Uterus (tissue), 3 donors: ENCODE measurements at regions not wholly inside any gene's neighbourhood (a gene's known extent, or its start where the extent isn't known, plus 50 kb on each side); places are given as distances from the start of the nearest gene placed in this dataset.

Experiments used
- DNase-seq, 2 donors: peaks; one replicate each; pipeline ENCODE4 v3.0.0-alpha.2; 2019 to 2020
- H3K27ac ChIP-seq, 2 donors: fragments of 200-600 bp; sonication (generic); 1 replicate in 1 of 2; 2 replicates in 1 of 2; pipeline ENCODE4 v1.5.1; 2016 to 2018
- H3K27me3 ChIP-seq, 2 donors: fragments of 200-600 bp; sonication (generic); one replicate each; pipeline ENCODE4 v1.5.1; 2018 to 2019; ENCODE audit warnings: control low read depth in 1 of 2
- H3K36me3 ChIP-seq, 2 donors: fragments of 200-600 bp; sonication (generic); one replicate each; pipeline ENCODE4 v1.5.1; 2019; ENCODE audit warnings: control low read depth in 1 of 2
- H3K4me1 ChIP-seq, 2 donors: fragments of 200-600 bp; sonication (generic); one replicate each; pipeline ENCODE4 v1.5.1; 2018 to 2019; ENCODE audit warnings: control low read depth in 1 of 2
- H3K4me3 ChIP-seq, 2 donors: fragments of 200-600 bp; sonication (generic); 1 replicate in 1 of 2; 2 replicates in 1 of 2; pipeline ENCODE4 v1.5.1; 2018 to 2019; ENCODE audit warnings: mild to moderate bottlenecking in 1 of 2
- H3K9me3 ChIP-seq, 2 donors: fragments of 200-600 bp; sonication (generic); one replicate each; pipeline ENCODE4 v1.5.1; 2019; ENCODE audit warnings: control low read depth in 1 of 2
- POLR2A ChIP-seq, 2 donors: fragments of 450-650 bp; IDR thresholded peaks; one replicate each; pipeline ENCODE4 v1.6.1; 2016; ENCODE audit warnings: antibody characterized with exemption in 2 of 2, mild to moderate bottlenecking in 1 of 2, moderate library complexity in 1 of 2
- intact Hi-C: fragments of 100-400 bp; cut with DNase I; formaldehyde crosslinking; loops from one replicate; pipeline ENCODE4 v1.15.1; 2023; ENCODE audit warnings: low total_unique reads
- TF ChIP-seq, protein P1 (sequence below), 4 experiments: fragments of 200-600 bp in 2 of 4; fragments of 450-650 bp in 2 of 4; sonication (generic) in 2 of 4; IDR thresholded peaks; one replicate each; pipeline ENCODE4 v1.5.1; 2016 to 2019; ENCODE audit warnings: antibody characterized with exemption in 4 of 4, mild to moderate bottlenecking in 2 of 4, moderate library complexity in 1 of 4
- donor health status: DM: yes; HTN: yes; CAD: no.

DNA sequence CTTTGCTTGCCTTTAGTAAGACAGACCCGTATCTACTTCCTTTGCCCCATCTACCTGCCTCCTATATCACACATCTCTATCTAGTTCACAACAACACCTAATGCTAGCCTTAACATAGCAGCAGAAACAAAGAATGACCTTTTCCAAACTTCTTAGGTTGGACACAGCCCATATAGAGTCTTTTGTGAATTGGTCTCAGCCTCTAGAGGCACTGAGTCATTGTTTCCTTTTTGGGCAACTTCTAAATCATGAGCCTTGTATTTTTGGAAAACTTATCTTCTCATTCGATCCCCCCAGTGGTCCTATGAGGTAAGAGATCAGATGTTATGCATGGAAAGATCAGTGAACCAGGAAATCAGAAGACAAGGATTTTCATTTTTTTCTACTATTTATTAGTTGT lies 679.4 kb upstream of the USP24 start:
- no peak for TF ChIP-seq POLR2A (IDR thresholded peaks at IDR 0.05)
- TF ChIP-seq, protein P1, sequence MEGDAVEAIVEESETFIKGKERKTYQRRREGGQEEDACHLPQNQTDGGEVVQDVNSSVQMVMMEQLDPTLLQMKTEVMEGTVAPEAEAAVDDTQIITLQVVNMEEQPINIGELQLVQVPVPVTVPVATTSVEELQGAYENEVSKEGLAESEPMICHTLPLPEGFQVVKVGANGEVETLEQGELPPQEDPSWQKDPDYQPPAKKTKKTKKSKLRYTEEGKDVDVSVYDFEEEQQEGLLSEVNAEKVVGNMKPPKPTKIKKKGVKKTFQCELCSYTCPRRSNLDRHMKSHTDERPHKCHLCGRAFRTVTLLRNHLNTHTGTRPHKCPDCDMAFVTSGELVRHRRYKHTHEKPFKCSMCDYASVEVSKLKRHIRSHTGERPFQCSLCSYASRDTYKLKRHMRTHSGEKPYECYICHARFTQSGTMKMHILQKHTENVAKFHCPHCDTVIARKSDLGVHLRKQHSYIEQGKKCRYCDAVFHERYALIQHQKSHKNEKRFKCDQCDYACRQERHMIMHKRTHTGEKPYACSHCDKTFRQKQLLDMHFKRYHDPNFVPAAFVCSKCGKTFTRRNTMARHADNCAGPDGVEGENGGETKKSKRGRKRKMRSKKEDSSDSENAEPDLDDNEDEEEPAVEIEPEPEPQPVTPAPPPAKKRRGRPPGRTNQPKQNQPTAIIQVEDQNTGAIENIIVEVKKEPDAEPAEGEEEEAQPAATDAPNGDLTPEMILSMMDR (IDR thresholded peaks at IDR 0.05): no peak
- Histone ChIP-seq H3K9me3 (peaks cover 0 to 6% of the 10 kb centered on the region in 2 donors), H3K36me3 (no peaks in the 10 kb centered on the region), H3K4me3 (no peak overlapping the region), H3K27me3 (no peaks in the 10 kb centered on the region), H3K4me1 (no peaks in the 10 kb centered on the region), H3K27ac (no peak overlapping the region)
- intact Hi-C loops: no loop called here
- no peak for DNase-seq

DNA sequence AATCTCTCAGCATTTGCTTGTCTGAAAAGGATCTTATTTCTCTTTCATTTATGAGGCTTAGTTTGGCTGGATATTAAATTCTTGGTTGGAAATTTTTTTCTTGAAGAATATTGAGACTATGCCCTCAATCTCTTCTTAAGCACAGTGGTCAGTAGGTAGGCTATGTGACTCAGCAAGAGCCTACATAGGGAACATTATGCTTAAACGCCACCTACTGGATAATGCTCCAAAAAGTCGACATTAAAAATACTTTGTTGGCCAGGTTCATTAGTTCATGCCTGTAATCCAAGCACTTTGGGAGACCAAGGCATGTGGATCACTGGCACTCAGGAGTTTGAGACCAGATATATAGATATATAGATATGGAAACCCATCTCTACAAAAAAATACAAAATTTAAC lies 678.0 kb upstream of the USP24 start:
- peaks cover 0 to 6% of the 10 kb centered on the region in 2 donors for H3K9me3 ChIP-seq
- no peak for DNase-seq
- TF ChIP-seq, protein P1 (IDR thresholded peaks at IDR 0.05): no peak
- no peak for TF ChIP-seq POLR2A (IDR thresholded peaks at IDR 0.05)
- no peaks in the 10 kb centered on the region for H3K27me3 ChIP-seq
- intact Hi-C loops: no loop called here
- no peaks in the 10 kb centered on the region for H3K36me3 ChIP-seq
- no peak overlapping the region for H3K4me3 ChIP-seq
- no peak overlapping the region for H3K27ac ChIP-seq
- H3K4me1 ChIP-seq: no peaks in the 10 kb centered on the region

GRCh38 chr1:55888685-55889317 lies 673.6 kb upstream of the USP24 start:
- no peaks in the 10 kb centered on the region for H3K4me1 ChIP-seq
- intact Hi-C loops: no loop called here
- TF ChIP-seq, protein P1 (IDR thresholded peaks at IDR 0.05): no peak
- no peak for TF ChIP-seq POLR2A (IDR thresholded peaks at IDR 0.05)
- H3K9me3 ChIP-seq: peaks cover 0 to 6% of the 10 kb centered on the region in 2 donors
- H3K4me3 ChIP-seq: no peak overlapping the region
- DNase-seq: no peak
- H3K27me3 ChIP-seq: no peaks in the 10 kb centered on the region
- no peaks in the 10 kb centered on the region for H3K36me3 ChIP-seq
- no peak overlapping the region for H3K27ac ChIP-seq

GRCh38 chr1:55886856-55887712 lies 671.9 kb upstream of the USP24 start:
- Histone ChIP-seq H3K36me3 (no peaks in the 10 kb centered on the region), H3K27ac (no peak overlapping the region), H3K27me3 (no peaks in the 10 kb centered on the region), H3K9me3 (no peaks in the 10 kb centered on the region), H3K4me1 (no peaks in the 10 kb centered on the region), H3K4me3 (no peak overlapping the region)
- TF ChIP-seq, protein P1 (IDR thresholded peaks at IDR 0.05): no peak
- no peak for TF ChIP-seq POLR2A (IDR thresholded peaks at IDR 0.05)
- DNase-seq: no peak
- intact Hi-C loops: no loop called here

- Histone ChIP-seq H3K27ac (no peak overlapping the region), H3K9me3 (no peaks in the 10 kb centered on the region), H3K4me1 (no peaks in the 10 kb centered on the region), H3K36me3 (no peaks in the 10 kb centered on the region), H3K27me3 (no peaks in the 10 kb centered on the region), H3K4me3 (no peak overlapping the region)
- TF ChIP-seq, protein P1 (IDR thresholded peaks at IDR 0.05): no peak
- TF ChIP-seq POLR2A (IDR thresholded peaks at IDR 0.05): no peak
- intact Hi-C loops: no loop called here
- DNase-seq: no peak
Measured at GRCh38 chr1:55885619-55886018, 670.5 kb upstream of the USP24 start.
